Right ventricle myocardium superior (tissue), 1 donor: ENCODE measurements at regions not wholly inside any gene's neighbourhood (a gene's known extent, or its start where the extent isn't known, plus 50 kb on each side); places are given as distances from the start of the nearest gene placed in this dataset.

Experiments used
- ATAC-seq: fragments of 200-7000 bp; cut with Tn5 transposase; one replicate; pipeline ENCODE4 v1.9.1; 2020; ENCODE audit warnings: mild to moderate bottlenecking; ENCODE audit not compliant: poor library complexity
- DNase-seq: peaks from one replicate; pipeline ENCODE4 v3.0.0-alpha.2; 2020
- intact Hi-C: fragments of 100-400 bp; cut with DNase I; formaldehyde crosslinking; loops from one replicate; pipeline ENCODE4 v1.11.2; 2022
- donor health status: DM: no; HTN: yes; CAD: no; lungs with severe emphysema.

DNA sequence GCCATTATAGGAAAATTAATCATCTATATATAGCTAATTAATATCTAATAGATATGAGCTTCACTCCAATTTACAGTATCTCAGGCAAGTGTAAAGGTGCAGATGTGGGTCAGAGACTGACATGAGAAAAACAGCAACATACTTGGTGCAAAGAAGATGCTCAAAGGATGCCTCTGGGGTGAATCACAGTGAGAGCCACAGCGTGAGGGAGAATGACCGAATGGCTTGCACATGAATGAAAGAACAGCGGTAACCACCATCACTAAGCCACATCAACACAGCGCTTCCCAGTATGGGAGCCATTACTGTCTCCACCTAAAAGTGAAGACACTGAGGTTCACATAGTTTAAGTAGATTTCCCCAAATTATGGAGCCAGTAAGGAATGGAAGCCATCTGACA, 423.4 kb upstream of the ID2 start:
- DNase-seq, result no peak
- intact Hi-C loops, result no loop called here
- no peak for ATAC-seq

DNA sequence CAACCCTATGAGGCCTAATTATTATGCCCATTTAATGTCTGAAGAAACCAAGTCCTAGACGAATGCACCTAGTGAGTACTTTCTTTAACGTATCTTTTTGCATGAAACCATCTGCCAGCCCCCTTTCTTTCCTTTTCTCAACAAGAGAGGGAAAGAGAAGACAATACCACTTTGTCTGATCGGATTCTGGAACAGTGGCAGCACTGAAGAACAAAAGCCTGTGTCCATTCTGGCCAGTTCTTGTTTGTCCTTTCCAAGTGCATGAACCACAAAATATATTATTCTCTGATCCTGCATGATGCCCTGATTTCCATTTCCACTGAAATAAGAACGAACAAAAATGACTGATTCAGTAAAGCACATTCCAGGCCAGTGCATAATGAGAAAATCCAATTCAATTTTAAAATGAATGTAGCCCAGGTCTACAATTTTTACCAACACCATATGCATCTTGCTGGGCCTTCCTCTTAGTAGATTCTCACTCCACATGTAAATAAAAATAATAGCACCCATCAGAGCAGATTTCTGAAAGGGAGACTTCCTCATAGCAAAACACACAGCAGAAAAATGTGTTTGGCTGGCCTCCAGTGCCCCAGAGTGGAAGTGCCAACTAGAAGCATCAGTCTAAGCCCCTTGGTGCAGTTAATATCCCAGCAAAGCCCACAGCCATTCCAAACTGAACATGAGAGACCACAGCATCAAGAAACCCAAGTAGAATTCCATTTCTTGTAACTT, 422.6 kb upstream of the ID2 start:
- peak; percentile 62 for DNase-seq
- no peak for ATAC-seq
- intact Hi-C loops, result no loop called here

GRCh38 chr2:8259841-8260178, 422.0 kb upstream of the ID2 start:
- intact Hi-C loops, result no loop called here
- DNase-seq, result no peak
- ATAC-seq, result no peak

DNA sequence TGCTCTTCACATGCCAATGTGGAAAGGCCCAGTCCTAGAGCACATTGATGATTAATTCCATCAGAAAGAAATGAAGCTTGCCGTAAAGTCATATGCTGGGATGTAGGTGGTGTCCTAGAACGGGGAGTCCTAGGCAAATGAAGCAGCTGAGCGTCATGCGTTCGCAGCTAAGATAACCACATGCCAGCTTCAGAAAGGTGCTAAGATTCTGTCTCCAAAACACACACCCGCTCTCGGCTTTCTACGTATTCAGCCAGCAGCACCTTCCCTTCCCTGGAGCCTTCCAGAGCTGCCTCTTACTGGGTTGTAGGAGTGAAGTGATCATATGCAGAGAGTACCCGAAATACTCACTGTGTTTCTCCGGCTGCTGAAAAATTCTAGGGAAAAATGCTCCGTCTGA, 421.6 kb upstream of the ID2 start:
- intact Hi-C loops, result no loop called here
- no peak for ATAC-seq
- DNase-seq, result no peak

DNA sequence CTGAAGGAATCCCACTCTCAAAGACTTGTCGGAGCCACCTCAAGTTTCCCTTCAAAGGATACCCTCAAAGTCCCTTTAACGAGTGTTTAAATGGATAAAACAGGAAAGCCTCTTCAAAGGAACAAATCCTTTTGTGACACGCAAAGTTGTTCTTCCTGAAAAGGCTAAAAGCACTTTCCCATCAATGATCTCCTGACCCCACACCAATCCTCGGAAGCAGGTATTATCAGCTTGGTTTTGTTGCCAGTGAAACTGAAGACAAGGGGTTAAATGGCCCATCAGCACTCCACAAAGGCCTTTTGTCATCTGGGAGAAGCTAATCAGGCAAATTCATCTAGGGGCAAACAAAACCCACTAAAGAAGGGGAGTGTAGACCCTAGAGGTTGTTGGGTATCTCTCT, 418.0 kb upstream of the ID2 start:
- no peak for ATAC-seq
- no peak for DNase-seq
- intact Hi-C loops, result no loop called here

GRCh38 chr2:8264981-8265380, 416.9 kb upstream of the ID2 start:
- intact Hi-C loops, result no loop called here
- DNase-seq (no peak), ATAC-seq (no peak)

GRCh38 chr2:8265476-8266226, 416.2 kb upstream of the ID2 start:
- intact Hi-C loops, result no loop called here
- DNase-seq (no peak), ATAC-seq (no peak)

GRCh38 chr2:8266563-8266962, 415.3 kb upstream of the ID2 start:
- intact Hi-C loops, result no loop called here
- ATAC-seq (no peak), DNase-seq (no peak)

DNA sequence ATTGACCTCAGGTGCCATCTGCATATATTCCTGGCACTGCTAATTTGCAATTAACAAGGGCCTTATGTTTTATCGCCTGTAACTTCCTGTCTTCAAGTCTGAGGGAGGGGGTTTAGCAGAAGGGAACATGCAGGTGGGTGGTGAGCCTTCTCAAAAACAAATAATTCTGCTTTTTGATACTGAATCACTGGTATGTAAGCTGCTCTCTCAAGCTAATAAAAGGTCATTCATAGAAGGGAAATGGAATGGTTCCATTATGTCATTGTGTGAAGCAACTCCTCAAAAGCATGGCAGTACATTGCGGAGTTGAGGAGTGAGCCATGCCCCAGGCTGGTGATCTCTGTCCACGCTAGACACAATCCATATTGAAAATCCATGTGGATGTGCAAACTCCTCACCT, 414.8 kb upstream of the ID2 start:
- no peak for ATAC-seq
- intact Hi-C loops, result no loop called here
- no peak for DNase-seq

- ATAC-seq (peak; percentile 70), DNase-seq (no peak)
- intact Hi-C loops, result no loop called here
Measured at GRCh38 chr2:8267721-8268120, 414.1 kb upstream of the ID2 start.

GRCh38 chr2:8268172-8268783, 413.6 kb upstream of the ID2 start:
- intact Hi-C loops, result no loop called here
- DNase-seq (peak; percentile 50), ATAC-seq (peak; percentile 91)

DNA sequence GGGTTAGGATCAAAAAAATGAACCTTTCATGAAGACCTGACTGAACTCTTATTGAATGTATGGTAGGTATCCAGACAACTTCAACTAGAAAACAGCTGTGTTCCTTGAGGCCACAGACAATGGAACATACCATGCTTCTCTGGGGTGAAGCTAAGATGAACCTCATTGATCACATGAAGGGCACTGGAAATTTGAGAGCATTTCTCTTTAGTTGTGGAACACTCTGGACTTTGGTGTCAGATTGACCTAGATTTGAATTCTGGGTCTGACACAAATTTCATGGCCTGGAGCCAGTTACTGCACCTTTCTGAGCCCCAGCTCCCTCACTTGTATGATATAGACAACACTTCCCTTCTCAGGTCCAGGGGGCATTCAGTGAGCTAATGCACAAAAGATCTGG, 411.2 kb upstream of the ID2 start:
- DNase-seq (no peak), ATAC-seq (no peak)
- intact Hi-C loops, result no loop called here

GRCh38 chr2:8271461-8271860, 410.4 kb upstream of the ID2 start:
- intact Hi-C loops, result no loop called here
- ATAC-seq (no peak), DNase-seq (no peak)

- intact Hi-C loops, result no loop called here
Measured at GRCh38 chr2:8276026-8276425, 405.8 kb upstream of the ID2 start.

DNA sequence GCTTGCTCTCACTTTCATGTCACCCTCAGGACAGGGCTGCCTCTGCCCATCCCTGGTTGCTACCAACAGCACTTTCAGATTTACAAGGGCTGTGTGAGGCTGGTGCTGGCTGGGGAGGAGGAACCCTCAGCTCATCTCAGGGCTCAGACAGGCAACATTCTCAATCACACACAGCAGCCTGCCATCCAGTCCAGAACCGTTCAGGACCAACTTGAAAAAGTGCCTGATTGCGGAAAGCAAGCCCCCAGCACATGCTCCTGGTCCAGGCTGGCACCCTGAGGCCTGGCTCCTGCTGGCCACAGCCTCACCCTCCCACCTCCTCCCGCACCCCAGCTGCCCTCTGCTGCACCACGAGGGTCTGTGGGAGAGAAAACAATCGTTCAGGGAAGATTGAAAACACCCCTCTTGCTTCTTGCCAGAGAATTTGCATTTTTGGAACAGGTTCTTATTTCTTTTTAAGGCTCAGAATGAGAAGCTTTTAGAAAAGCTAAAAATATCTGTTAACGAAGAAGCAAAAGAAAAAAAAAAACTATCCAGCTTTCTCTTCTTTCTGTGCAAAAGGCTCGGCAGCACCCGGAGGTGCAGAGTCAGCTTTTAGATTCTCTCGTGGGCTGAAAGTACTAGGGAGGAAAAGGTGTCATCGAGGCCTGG, 403.8 kb upstream of the ID2 start:
- ATAC-seq (no peak), DNase-seq (no peak)
- intact Hi-C loops, result no loop called here

More at GRCh38 chr2:8276026-8276425, 405.8 kb upstream of the ID2 start:
- no peak for DNase-seq
- ATAC-seq, result no peak

- DNase-seq, result no peak
- ATAC-seq, result no peak
- intact Hi-C loops, result no loop called here
Measured at GRCh38 chr2:8278709-8279354, 403.0 kb upstream of the ID2 start.

DNA sequence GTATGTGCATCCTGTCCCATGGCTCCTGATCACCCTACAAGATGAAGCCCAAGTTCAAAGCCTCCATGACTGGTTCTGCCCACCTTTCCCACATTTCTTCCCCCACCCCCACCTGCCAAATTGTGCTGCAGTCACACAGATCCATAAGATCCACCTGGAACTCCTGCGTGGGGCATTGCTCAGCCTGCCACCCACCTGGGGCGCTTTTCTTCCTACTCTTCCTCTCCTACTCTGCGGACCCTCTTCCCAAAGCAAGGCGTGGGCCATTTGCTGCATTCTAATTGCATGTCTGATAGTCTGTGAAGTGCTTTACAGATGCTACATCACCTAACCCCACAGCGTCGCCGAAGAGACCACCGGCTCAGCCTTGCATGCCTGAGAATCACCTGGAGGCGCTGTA, 402.4 kb upstream of the ID2 start:
- intact Hi-C loops, result no loop called here
- DNase-seq (no peak), ATAC-seq (no peak)

DNA sequence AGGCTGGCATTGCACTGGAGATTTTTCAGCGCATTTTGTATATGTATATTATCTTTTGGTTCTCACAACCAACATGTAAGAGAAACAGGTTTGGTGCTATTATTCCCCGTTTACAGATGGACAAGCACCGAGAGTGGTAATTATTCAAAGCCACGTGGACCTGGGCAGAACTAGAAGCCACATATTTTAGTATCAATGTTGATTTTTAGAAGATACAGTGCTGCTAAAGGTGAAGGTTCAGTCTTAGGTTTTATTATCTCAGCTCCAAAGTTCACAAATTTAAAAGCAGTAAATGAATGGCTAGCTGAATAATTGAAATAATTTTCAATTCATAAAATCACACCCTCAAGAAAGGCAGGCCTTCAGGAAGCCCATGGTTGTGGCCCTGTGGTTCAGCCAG, 400.6 kb upstream of the ID2 start:
- DNase-seq (no peak), ATAC-seq (no peak)
- intact Hi-C loops, result no loop called here
